ENCODE measurements at regions not wholly inside any gene's neighbourhood (a gene's known extent, or its start where the extent isn't known, plus 50 kb on each side); places are given as distances from the start of the nearest gene placed in this dataset.
A peak's percentile ranks its signal among the peaks of the same experiment; 100 is the strongest.
"Not testable (repeated sequence)": the region's sequence is repeated elsewhere in the genome, so short reads cannot be mapped to it uniquely, and the experiment has no call there.

GRCh38 chr10:37496061-37496460 lies 361.3 kb downstream of the ZNF248 start:
- intact Hi-C loops (cut with DNase I), result no loop called here
- FAIRE-seq, result no peak
- no peaks in the 10 kb centered on the region for H3K9me3 ChIP-seq
- no peaks in the 10 kb centered on the region for H3K4me1 ChIP-seq
- no peaks in the 10 kb centered on the region for H3K36me3 ChIP-seq
- ATAC-seq, result no peak
- no peak for TF ChIP-seq CTCF (IDR thresholded peaks at IDR 0.05)
- no peak overlapping the region for H3K27ac ChIP-seq
- no peak overlapping the region for H3K4me3 ChIP-seq
- 60 to 61% methylated on average over 3 of the region's 3 CpGs for WGBS, 2 donors
- DNase-seq, result no peak
- H3K27me3 ChIP-seq, result no peaks in the 10 kb centered on the region

GRCh38 chr10:37495415-37495814 lies 362.0 kb downstream of the ZNF248 start:
- no peak overlapping the region for H3K4me3 ChIP-seq
- intact Hi-C loops (cut with DNase I), result no loop called here
- FAIRE-seq, result no peak
- no peak for ATAC-seq
- no peaks in the 10 kb centered on the region for H3K4me1 ChIP-seq
- H3K36me3 ChIP-seq, result no peaks in the 10 kb centered on the region
- H3K27ac ChIP-seq, result no peak overlapping the region
- TF ChIP-seq CTCF (IDR thresholded peaks at IDR 0.05), result peak in 1 of 4 donors; percentile 7
- WGBS, 2 donors, result 31 to 44% methylated on average over 1 of the region's 1 CpG
- H3K27me3 ChIP-seq, result no peaks in the 10 kb centered on the region
- no peak for DNase-seq
- H3K9me3 ChIP-seq, result no peaks in the 10 kb centered on the region

- H3K27me3 ChIP-seq; DNase-seq; H3K36me3 ChIP-seq; H3K4me1 ChIP-seq; H3K27ac ChIP-seq; intact Hi-C loops (cut with DNase I); H3K4me3 ChIP-seq; H3K9me3 ChIP-seq; ATAC-seq; FAIRE-seq: not testable (repeated sequence)
- 65 to 68% methylated on average over 3 of the region's 3 CpGs for WGBS, 2 donors
These were observed 364.1 kb downstream of the ZNF248 start for GRCh38 chr10:37493185-37493796.

- TF ChIP-seq CTCF (IDR thresholded peaks at IDR 0.05), result no peak
- Histone ChIP-seq H3K27ac (no peak overlapping the region), H3K4me3 (no peak overlapping the region), H3K4me1 (no peaks in the 10 kb centered on the region), H3K36me3 (no peaks in the 10 kb centered on the region), H3K9me3 (no peaks in the 10 kb centered on the region), H3K27me3 (no peaks in the 10 kb centered on the region)
- 75 to 80% methylated on average over 4 of the region's 4 CpGs for WGBS, 2 donors
- no peak for FAIRE-seq
- ATAC-seq, result no peak
- intact Hi-C loops (cut with DNase I), result no loop called here
- DNase-seq, result no peak
These were observed 364.9 kb downstream of the ANKRD30A start for GRCh38 chr10:37490266-37490665.

- ATAC-seq (no peak), DNase-seq (no peak), FAIRE-seq (no peak)
- Histone ChIP-seq H3K4me3 (no peak overlapping the region), H3K9me3 (no peaks in the 10 kb centered on the region), H3K27ac (no peak overlapping the region), H3K4me1 (no peaks in the 10 kb centered on the region), H3K27me3 (no peaks in the 10 kb centered on the region), H3K36me3 (no peaks in the 10 kb centered on the region)
- intact Hi-C loops (cut with DNase I), result no loop called here
- WGBS, 2 donors, result 57 to 71% methylated on average over 1 of the region's 1 CpG
- no peak for TF ChIP-seq CTCF (IDR thresholded peaks at IDR 0.05)
These were observed 364.2 kb downstream of the ANKRD30A start for GRCh38 chr10:37489658-37490003.

Measured in pancreas (tissue), 10 donors.